Astrocyte (in vitro differentiated cells and primary cell): ENCODE measurements at regions not wholly inside any gene's neighbourhood (a gene's known extent, or its start where the extent isn't known, plus 50 kb on each side); places are given as distances from the start of the nearest gene placed in this dataset.

Source experiments
- DNase-seq: peaks from one replicate; pipeline ENCODE4 v3.0.0-alpha.2; 2010; ENCODE audit warnings: low read depth
- FAIRE-seq: peaks from 2 replicates; lab custom pipeline; 2011; peaks lifted over from hg19 to GRCh38; lab: Jason Lieb, UNC
- H2AFZ ChIP-seq: 2 replicates; pipeline ENCODE4 v1.6.0; 2012; ENCODE audit warnings: low read depth, low read length, inconsistent platforms
- H3K27ac ChIP-seq: 2 replicates; pipeline ENCODE4 v1.5.1; 2011; ENCODE audit warnings: low read depth, low read length, inconsistent platforms
- H3K27me3 ChIP-seq: 2 replicates; pipeline ENCODE4 v1.6.0; 2011; ENCODE audit warnings: low read length, inconsistent platforms; ENCODE audit not compliant: insufficient read depth
- H3K36me3 ChIP-seq: 2 replicates; pipeline ENCODE4 v1.5.1; 2011; ENCODE audit warnings: low read length, inconsistent platforms; ENCODE audit not compliant: insufficient read depth
- H3K4me1 ChIP-seq: 2 replicates; pipeline ENCODE4 v1.5.1; 2011; ENCODE audit warnings: low read length, inconsistent platforms; ENCODE audit not compliant: insufficient read depth
- H3K4me2 ChIP-seq: 2 replicates; pipeline ENCODE4 v1.6.0; 2012; ENCODE audit warnings: low read length, inconsistent platforms
- H3K4me3 ChIP-seq: 2 replicates; pipeline ENCODE4 v1.5.1; 2011; ENCODE audit warnings: low read depth, mild to moderate bottlenecking, low read length, inconsistent platforms; ENCODE audit not compliant: insufficient read depth
- H3K79me2 ChIP-seq: 2 replicates; pipeline ENCODE4 v1.6.0; 2012; ENCODE audit warnings: mild to moderate bottlenecking, low read length, inconsistent platforms; ENCODE audit not compliant: insufficient read depth
- H3K9ac ChIP-seq: 2 replicates; pipeline ENCODE4 v1.6.0; 2012; ENCODE audit warnings: mild to moderate bottlenecking, low read length, inconsistent platforms
- H3K9me3 ChIP-seq: 2 replicates; pipeline ENCODE4 v1.5.1; 2012; ENCODE audit warnings: low read depth, mild to moderate bottlenecking, low read length, inconsistent platforms; ENCODE audit not compliant: insufficient read depth
- H4K20me1 ChIP-seq: 2 replicates; pipeline ENCODE4 v1.6.0; 2012; ENCODE audit warnings: low read length, inconsistent platforms; ENCODE audit not compliant: insufficient read depth
- H3K27ac Mint-ChIP-seq: one replicate; pipeline ENCODE4 v1.8.0; 2021; ENCODE audit warnings: mild to moderate bottlenecking, mixed read lengths; ENCODE audit not compliant: unreplicated experiment
- H3K27me3 Mint-ChIP-seq: one replicate; pipeline ENCODE4 v1.8.0; 2021; ENCODE audit warnings: low read depth, mixed read lengths; ENCODE audit not compliant: unreplicated experiment
- H3K36me3 Mint-ChIP-seq: one replicate; pipeline ENCODE4 v1.8.0; 2021; ENCODE audit warnings: low read depth, mixed read lengths; ENCODE audit not compliant: unreplicated experiment
- H3K4me1 Mint-ChIP-seq: one replicate; pipeline ENCODE4 v1.8.0; 2021; ENCODE audit warnings: low read depth, mixed read lengths; ENCODE audit not compliant: unreplicated experiment
- H3K4me3 Mint-ChIP-seq: one replicate; pipeline ENCODE4 v1.8.0; 2021; ENCODE audit warnings: mild to moderate bottlenecking, moderate library complexity, mixed read lengths; ENCODE audit not compliant: unreplicated experiment
- H3K9me3 Mint-ChIP-seq: one replicate; pipeline ENCODE4 v1.8.0; 2021; ENCODE audit warnings: mild to moderate bottlenecking, mixed read lengths; ENCODE audit not compliant: unreplicated experiment
- EZH2 ChIP-seq: IDR thresholded peaks from 2 replicates; pipeline ENCODE4 v1.6.1; 2012; ENCODE audit warnings: mild to moderate bottlenecking, low read length, inconsistent platforms; ENCODE audit not compliant: insufficient read depth
- TF ChIP-seq, protein P1 (sequence below): IDR thresholded peaks from 2 replicates; pipeline ENCODE4 v1.5.1; 2011; ENCODE audit warnings: low read depth, mild to moderate bottlenecking, inconsistent platforms, low read length, moderate library complexity; ENCODE audit not compliant: insufficient read depth

DNA sequence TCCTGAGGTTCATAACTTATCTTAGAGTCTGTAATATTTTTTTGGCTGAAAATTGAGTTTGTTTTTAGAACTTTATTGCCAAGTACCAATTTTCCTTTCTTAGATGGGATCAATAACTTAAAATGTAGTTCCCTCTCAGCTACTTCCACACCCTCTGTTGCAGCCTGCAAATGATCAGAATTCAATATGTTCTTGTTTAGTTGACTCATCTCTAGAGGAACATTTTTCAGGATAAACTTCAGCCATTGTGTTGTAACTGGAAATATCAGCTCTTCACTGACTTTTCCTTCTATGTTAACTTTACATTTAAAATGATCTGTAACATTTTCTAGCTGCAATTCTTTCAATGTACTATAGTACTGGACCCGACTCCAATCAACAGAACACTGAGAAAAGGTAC lies 115.7 kb downstream of the ESM1 start:
- no peak overlapping the region for H3K4me3 Mint-ChIP-seq
- Histone ChIP-seq H3K36me3 (no peaks in the 10 kb centered on the region), H2AFZ (no peak overlapping the region), H4K20me1 (no peaks in the 10 kb centered on the region), H3K79me2 (no peaks in the 10 kb centered on the region), H3K9ac (no peak overlapping the region), H3K4me2 (no peak overlapping the region), H3K9me3 (no peaks in the 10 kb centered on the region), H3K27ac (no peak overlapping the region), H3K27me3 (peaks cover 6% of the 10 kb centered on the region), H3K4me3 (no peak overlapping the region), H3K4me1 (peaks cover 3% of the 10 kb centered on the region)
- no peaks in the 10 kb centered on the region for H3K36me3 Mint-ChIP-seq
- FAIRE-seq (no peak), DNase-seq (no peak)
- H3K4me1 Mint-ChIP-seq, result no peaks in the 10 kb centered on the region
- no peak overlapping the region for H3K27ac Mint-ChIP-seq
- peaks cover 22% of the 10 kb centered on the region for H3K27me3 Mint-ChIP-seq
- H3K9me3 Mint-ChIP-seq, result no peaks in the 10 kb centered on the region
- TF ChIP-seq, protein P1, sequence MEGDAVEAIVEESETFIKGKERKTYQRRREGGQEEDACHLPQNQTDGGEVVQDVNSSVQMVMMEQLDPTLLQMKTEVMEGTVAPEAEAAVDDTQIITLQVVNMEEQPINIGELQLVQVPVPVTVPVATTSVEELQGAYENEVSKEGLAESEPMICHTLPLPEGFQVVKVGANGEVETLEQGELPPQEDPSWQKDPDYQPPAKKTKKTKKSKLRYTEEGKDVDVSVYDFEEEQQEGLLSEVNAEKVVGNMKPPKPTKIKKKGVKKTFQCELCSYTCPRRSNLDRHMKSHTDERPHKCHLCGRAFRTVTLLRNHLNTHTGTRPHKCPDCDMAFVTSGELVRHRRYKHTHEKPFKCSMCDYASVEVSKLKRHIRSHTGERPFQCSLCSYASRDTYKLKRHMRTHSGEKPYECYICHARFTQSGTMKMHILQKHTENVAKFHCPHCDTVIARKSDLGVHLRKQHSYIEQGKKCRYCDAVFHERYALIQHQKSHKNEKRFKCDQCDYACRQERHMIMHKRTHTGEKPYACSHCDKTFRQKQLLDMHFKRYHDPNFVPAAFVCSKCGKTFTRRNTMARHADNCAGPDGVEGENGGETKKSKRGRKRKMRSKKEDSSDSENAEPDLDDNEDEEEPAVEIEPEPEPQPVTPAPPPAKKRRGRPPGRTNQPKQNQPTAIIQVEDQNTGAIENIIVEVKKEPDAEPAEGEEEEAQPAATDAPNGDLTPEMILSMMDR, result no peak
- TF ChIP-seq EZH2, result no peak

DNA sequence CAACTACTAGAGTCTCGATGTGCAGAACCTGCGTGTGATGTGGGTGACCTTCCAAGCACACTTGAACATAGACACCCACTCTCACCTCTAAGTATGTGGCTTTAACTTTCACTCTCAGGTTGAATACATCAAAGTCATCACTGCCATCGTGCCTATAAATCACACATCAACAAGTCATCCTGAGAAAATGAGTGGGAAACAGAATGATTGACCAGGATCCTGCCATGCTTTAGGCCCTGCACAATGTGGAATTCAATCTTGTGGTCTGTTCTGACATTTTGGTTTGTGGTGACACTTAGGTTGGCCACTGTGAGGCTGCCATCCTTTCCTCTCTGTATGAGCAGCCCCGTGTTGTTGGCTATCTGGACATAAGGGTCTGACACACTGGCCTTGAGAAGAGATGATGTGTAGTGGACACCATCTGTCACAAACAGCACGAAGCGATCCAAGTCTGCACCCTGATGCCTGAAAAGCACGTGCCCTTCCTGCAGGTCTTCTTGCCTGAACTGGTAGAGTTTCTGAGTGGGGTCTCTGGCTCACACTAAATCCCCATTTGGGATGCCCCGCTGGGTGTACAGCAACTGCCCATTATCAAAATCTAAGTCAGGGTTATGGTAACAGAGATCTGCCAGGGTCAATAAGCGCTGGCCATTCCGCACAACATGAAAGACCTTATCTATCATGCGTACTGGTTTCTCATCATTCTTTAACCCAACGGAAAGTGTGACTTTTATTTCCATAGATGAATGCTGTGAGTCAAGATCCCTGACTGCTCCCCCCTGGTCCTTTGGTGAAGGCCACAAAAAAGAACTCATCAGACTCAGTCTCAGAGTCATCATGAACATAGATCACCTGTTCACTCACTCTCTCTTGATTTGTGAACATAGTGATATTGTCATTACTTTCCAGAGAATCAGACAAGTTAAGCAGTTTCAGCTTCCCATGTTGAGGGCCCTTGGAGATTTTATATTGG lies 116.6 kb downstream of the ESM1 start:
- no peak for TF ChIP-seq EZH2
- TF ChIP-seq, protein P1, result no peak
- no peaks in the 10 kb centered on the region for H3K9me3 Mint-ChIP-seq
- H2AFZ ChIP-seq, result no peak overlapping the region
- DNase-seq (no peak), FAIRE-seq (no peak)
- H3K27ac ChIP-seq, result no peak overlapping the region
- H3K4me1 Mint-ChIP-seq, result no peaks in the 10 kb centered on the region
- peaks cover 3% of the 10 kb centered on the region for H3K4me1 ChIP-seq
- no peak overlapping the region for H3K4me3 ChIP-seq
- peaks cover 6% of the 10 kb centered on the region for H3K27me3 ChIP-seq
- H3K27me3 Mint-ChIP-seq, result peaks cover 21% of the 10 kb centered on the region
- H3K36me3 Mint-ChIP-seq, result no peaks in the 10 kb centered on the region
- no peaks in the 10 kb centered on the region for H3K79me2 ChIP-seq
- no peak overlapping the region for H3K9ac ChIP-seq
- H3K36me3 ChIP-seq, result no peaks in the 10 kb centered on the region
- no peak overlapping the region for H3K4me2 ChIP-seq
- no peak overlapping the region for H3K27ac Mint-ChIP-seq
- H4K20me1 ChIP-seq, result no peaks in the 10 kb centered on the region
- H3K9me3 ChIP-seq, result no peaks in the 10 kb centered on the region
- no peak overlapping the region for H3K4me3 Mint-ChIP-seq
